ENCODE measurements at regions not wholly inside any gene's neighbourhood (a gene's known extent, or its start where the extent isn't known, plus 50 kb on each side); places are given as distances from the start of the nearest gene placed in this dataset.
"Not testable (repeated sequence)": the region's sequence is repeated elsewhere in the genome, so short reads cannot be mapped to it uniquely, and the experiment has no call there.

- H3K4me3 Mint-ChIP-seq; POLR2A ChIA-PET; H3K36me3 Mint-ChIP-seq (ENCODE audit: low read depth); H3K4me1 Mint-ChIP-seq; DNase-seq; H3K27me3 Mint-ChIP-seq; H3K9me3 Mint-ChIP-seq; H3K27ac Mint-ChIP-seq; CTCF ChIA-PET: not testable (repeated sequence)
These were observed 572.5 kb upstream of the SYT4 start for GRCh38 chr18:43849831-43850230.

DNA sequence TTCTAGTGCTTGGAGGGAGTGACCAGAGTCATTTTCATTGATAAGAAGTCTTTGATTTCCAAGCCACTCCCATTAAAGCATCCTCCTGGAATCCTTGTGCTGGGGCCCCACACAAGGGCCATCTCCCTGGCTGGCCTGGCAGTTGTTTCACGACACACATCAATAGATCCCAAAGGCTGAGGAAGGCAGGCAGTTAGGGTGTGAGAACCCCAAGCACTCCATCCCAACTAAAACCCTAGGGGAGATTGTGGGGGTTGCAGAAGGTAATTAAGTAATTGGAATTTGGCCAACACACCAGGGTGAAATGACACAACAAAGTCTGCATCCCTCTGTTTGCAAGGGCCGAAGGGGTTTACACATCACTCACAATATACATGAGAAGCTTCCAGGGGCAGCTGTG lies 578.1 kb upstream of the SYT4 start:
- Mint-ChIP-seq H3K36me3 (ENCODE audit: low read depth) (no peaks in the 10 kb centered on the region), H3K27ac (no peak overlapping the region), H3K4me1 (no peaks in the 10 kb centered on the region), H3K4me3 (no peak overlapping the region), H3K27me3 (no peaks in the 10 kb centered on the region), H3K9me3 (no peaks in the 10 kb centered on the region)
- no peak for DNase-seq
- CTCF ChIA-PET, result no interaction called here
- POLR2A ChIA-PET, result no interaction called here

DNA sequence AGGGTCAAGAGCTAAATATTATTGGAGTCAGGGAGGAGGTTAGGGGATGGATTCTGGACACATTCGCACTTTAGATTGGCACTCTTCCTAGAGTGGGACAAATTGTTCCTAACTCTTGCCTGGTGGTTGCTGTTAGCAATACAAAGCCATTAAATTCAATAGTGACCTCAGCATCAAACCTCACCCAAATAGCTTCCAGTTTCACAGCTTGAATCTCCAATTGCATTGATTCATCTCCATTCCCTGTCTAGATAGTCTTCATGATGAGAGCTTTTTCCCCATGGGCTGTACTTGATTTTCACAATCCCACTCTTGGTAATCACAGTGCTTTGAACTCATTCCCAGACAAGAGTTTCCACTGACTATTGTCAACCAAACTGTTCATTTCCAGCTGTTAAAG lies 585.9 kb upstream of the SYT4 start:
- ChIA-PET CTCF (no interaction called here), POLR2A (no interaction called here)
- Mint-ChIP-seq H3K9me3 (no peaks in the 10 kb centered on the region), H3K4me3 (no peak overlapping the region), H3K27ac (no peak overlapping the region), H3K36me3 (ENCODE audit: low read depth) (no peaks in the 10 kb centered on the region), H3K4me1 (no peaks in the 10 kb centered on the region), H3K27me3 (no peaks in the 10 kb centered on the region)
- no peak for DNase-seq

- Mint-ChIP-seq H3K27ac (no peak overlapping the region), H3K9me3 (no peaks in the 10 kb centered on the region), H3K4me1 (no peaks in the 10 kb centered on the region), H3K36me3 (ENCODE audit: low read depth) (no peaks in the 10 kb centered on the region), H3K4me3 (no peak overlapping the region), H3K27me3 (no peaks in the 10 kb centered on the region)
- ChIA-PET CTCF (no interaction called here), POLR2A (no interaction called here)
- DNase-seq, result no peak
These were observed 589.4 kb upstream of the SYT4 start for GRCh38 chr18:43866696-43867095.

DNA sequence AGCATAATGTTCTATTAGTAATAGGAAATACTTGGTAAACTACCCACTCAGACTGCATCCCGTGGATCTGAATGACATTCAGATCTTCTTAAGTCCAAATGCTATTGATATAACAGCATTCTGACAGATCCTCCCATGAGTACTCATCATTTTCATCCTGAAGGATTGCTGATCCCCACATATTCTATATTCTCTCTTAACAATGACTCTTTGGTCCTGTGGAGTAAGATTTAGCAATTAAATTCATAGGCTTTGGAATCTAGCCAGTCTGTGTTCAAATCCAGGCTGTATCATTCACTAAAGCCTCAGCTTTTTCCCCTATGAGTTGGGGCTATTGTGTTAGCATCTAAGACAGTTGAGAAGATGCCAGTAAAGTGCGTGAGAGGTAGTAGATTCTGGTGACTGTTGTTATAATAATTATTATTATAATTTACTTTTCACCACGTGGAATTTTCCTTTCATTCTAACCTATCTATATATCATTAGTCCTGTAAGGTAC lies 591.3 kb upstream of the SYT4 start:
- H3K4me1 Mint-ChIP-seq, result no peaks in the 10 kb centered on the region
- no peak overlapping the region for H3K27ac Mint-ChIP-seq
- H3K4me3 Mint-ChIP-seq, result no peak overlapping the region
- H3K27me3 Mint-ChIP-seq, result no peaks in the 10 kb centered on the region
- no peaks in the 10 kb centered on the region for H3K9me3 Mint-ChIP-seq
- ChIA-PET CTCF (no interaction called here), POLR2A (no interaction called here)
- H3K36me3 Mint-ChIP-seq (ENCODE audit: low read depth), result no peaks in the 10 kb centered on the region
- no peak for DNase-seq

DNA sequence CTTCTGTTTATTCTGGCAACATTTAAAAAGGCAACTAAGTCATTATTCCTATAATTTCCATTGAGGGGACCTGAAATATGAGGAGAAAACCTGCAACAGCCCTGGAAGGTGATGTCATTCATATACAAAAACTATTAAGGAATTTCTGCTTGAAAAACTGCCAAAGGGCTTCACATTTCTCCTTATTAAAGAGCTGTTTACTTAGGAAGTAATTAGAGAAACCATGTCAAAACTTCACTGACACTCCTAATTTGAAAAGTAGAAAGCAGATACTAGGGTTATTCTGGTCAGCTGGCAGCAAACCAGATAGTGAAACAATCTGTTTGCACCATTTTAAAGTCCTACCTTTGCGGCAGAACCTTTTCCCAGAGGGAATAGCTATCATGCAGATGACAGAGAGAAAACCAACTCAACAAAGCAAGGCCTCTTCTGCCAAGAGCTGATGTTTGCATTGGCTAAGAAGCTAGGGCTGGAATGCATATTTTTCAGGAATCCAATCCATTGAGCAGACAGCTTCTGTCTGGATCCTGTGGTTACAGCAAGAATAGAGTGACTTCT lies 592.2 kb upstream of the SYT4 start:
- no peaks in the 10 kb centered on the region for H3K36me3 Mint-ChIP-seq (ENCODE audit: low read depth)
- ChIA-PET POLR2A (no interaction called here), CTCF (no interaction called here)
- no peak for DNase-seq
- H3K4me3 Mint-ChIP-seq, result no peak overlapping the region
- no peak overlapping the region for H3K27ac Mint-ChIP-seq
- no peaks in the 10 kb centered on the region for H3K4me1 Mint-ChIP-seq
- no peaks in the 10 kb centered on the region for H3K9me3 Mint-ChIP-seq
- no peaks in the 10 kb centered on the region for H3K27me3 Mint-ChIP-seq

- Mint-ChIP-seq H3K27ac (no peak overlapping the region), H3K4me3 (no peak overlapping the region), H3K4me1 (no peaks in the 10 kb centered on the region), H3K36me3 (ENCODE audit: low read depth) (no peaks in the 10 kb centered on the region), H3K27me3 (no peaks in the 10 kb centered on the region), H3K9me3 (no peaks in the 10 kb centered on the region)
- POLR2A ChIA-PET, result no interaction called here
- CTCF ChIA-PET, result no interaction called here
- no peak for DNase-seq
These were observed 593.3 kb upstream of the SYT4 start for GRCh38 chr18:43870626-43871025.

- ChIA-PET POLR2A (no interaction called here), CTCF (no interaction called here)
- Mint-ChIP-seq H3K4me3 (no peak overlapping the region), H3K4me1 (no peaks in the 10 kb centered on the region), H3K36me3 (ENCODE audit: low read depth) (no peaks in the 10 kb centered on the region), H3K27ac (no peak overlapping the region), H3K27me3 (no peaks in the 10 kb centered on the region), H3K9me3 (no peaks in the 10 kb centered on the region)
- no peak for DNase-seq
These were observed 598.2 kb upstream of the SYT4 start for GRCh38 chr18:43875511-43875910.

- Mint-ChIP-seq H3K27me3 (no peaks in the 10 kb centered on the region), H3K27ac (no peak overlapping the region), H3K4me3 (no peak overlapping the region), H3K36me3 (ENCODE audit: low read depth) (no peaks in the 10 kb centered on the region), H3K9me3 (peaks cover 2% of the 10 kb centered on the region), H3K4me1 (no peaks in the 10 kb centered on the region)
- CTCF ChIA-PET, result no interaction called here
- DNase-seq, result no peak
- POLR2A ChIA-PET, result no interaction called here
These were observed 599.0 kb upstream of the SYT4 start for GRCh38 chr18:43876286-43876685.

- CTCF ChIA-PET, result no interaction called here
- Mint-ChIP-seq H3K4me3 (no peak overlapping the region), H3K27me3 (no peaks in the 10 kb centered on the region), H3K27ac (no peak overlapping the region), H3K9me3 (peaks cover 2% of the 10 kb centered on the region), H3K36me3 (ENCODE audit: low read depth) (no peaks in the 10 kb centered on the region), H3K4me1 (no peaks in the 10 kb centered on the region)
- DNase-seq, result no peak
- POLR2A ChIA-PET, result no interaction called here
These were observed 599.5 kb upstream of the SYT4 start for GRCh38 chr18:43876748-43877147.

DNA sequence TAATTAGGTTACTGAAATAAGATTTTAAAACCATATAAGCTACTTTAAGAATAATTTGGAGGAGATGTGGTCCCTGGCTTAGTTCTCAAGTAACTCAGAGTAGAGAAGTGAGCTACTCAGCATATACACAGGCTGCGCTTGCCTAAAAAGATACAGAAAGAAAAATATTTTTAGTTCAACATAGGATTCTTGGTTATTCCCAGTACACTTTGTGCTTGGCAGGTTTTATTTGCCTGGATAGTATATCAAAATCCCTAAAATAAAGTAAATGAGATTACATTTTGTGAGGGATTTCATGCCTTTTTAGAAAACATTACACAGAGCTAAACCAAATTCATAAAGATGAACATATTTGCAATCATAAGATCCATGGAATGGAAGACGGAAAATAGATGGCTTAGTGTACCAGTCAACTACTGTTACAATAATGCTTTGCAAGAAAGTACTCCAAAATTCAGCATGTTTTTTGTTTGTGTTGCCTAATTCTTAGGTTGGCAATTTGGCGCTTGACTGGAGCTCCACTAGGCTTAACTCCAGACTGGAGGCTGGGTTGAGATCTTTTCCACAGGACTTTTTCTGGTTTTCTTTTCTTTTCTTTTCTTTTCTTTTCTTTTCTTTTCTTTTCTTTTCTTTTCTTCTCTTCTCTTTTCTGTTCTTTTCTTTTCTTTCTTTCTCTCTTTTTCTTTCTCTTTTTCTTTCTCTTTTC lies 600.5 kb upstream of the SYT4 start:
- H3K4me3 Mint-ChIP-seq, result no peak overlapping the region
- H3K27me3 Mint-ChIP-seq, result no peaks in the 10 kb centered on the region
- no peaks in the 10 kb centered on the region for H3K36me3 Mint-ChIP-seq (ENCODE audit: low read depth)
- H3K4me1 Mint-ChIP-seq, result no peaks in the 10 kb centered on the region
- no peak for DNase-seq
- ChIA-PET POLR2A (no interaction called here), CTCF (no interaction called here)
- no peak overlapping the region for H3K27ac Mint-ChIP-seq
- H3K9me3 Mint-ChIP-seq, result peaks cover 2% of the 10 kb centered on the region

DNA sequence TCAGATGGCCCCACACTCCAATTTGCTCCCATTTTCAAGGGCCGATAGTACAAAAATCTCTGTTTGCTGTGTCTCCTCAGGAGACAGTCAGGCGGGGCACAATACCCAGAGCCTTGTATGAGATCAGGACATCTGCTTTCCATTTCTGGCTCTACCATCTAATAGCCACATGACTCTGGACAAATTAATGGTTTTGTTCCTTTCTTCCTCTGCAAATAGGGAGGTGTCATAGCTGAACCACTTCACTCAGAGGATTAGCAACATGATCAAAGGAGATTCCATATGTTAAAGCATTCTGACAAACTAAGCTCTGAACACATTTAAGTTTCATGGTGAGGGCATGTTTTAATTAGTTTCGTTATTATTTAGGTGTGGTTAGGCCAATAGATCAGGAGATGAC lies 602.1 kb upstream of the SYT4 start:
- Mint-ChIP-seq H3K4me1 (no peaks in the 10 kb centered on the region), H3K4me3 (no peak overlapping the region), H3K27me3 (no peaks in the 10 kb centered on the region), H3K9me3 (peaks cover 2% of the 10 kb centered on the region), H3K27ac (no peak overlapping the region), H3K36me3 (ENCODE audit: low read depth) (no peaks in the 10 kb centered on the region)
- ChIA-PET CTCF (no interaction called here), POLR2A (no interaction called here)
- DNase-seq, result no peak

DNA sequence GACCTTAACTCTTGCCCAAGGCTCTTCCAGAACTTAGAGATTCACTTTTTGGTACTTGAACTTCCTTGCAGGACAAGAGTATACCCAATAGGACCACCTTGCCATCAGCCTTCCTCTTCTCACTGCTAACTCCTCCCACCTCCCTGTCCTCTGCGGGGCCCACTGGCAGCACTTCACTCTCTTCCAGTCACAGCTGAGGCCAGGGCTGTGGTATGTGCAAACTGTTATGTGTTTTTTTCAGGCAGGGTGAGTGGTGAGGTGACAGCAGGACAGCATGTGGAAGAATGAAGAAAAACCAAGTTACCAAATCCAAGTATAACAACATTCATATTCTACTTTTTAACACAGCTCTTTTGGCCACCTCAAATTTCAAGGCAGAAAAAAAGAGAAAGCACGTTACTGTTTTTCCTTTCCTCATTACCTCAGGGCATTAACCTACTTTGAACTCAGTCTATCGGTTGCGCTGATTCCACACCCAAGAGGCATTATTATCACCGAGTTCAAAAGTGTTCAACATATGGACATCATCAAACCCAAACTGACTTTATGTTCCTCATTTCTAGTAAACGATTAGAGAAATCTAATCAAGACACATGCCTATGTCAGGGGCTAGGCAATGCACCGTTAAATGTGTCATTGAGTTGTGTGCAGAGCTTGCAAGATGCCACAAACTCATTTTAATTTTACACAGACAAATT lies 605.2 kb upstream of the SYT4 start:
- CTCF ChIA-PET, result no interaction called here
- Mint-ChIP-seq H3K4me3 (no peak overlapping the region), H3K4me1 (no peaks in the 10 kb centered on the region), H3K27me3 (no peaks in the 10 kb centered on the region), H3K27ac (no peak overlapping the region), H3K9me3 (peaks cover 2% of the 10 kb centered on the region), H3K36me3 (ENCODE audit: low read depth) (no peaks in the 10 kb centered on the region)
- POLR2A ChIA-PET, result no interaction called here
- DNase-seq, result no peak

GRCh38 chr18:43883886-43884285 lies 606.6 kb upstream of the SYT4 start:
- H3K27ac Mint-ChIP-seq, result no peak overlapping the region
- no peaks in the 10 kb centered on the region for H3K4me1 Mint-ChIP-seq
- CTCF ChIA-PET, result no interaction called here

More at GRCh38 chr18:43883886-43884285, 606.6 kb upstream of the SYT4 start:
- no peak for DNase-seq
- Mint-ChIP-seq H3K36me3 (ENCODE audit: low read depth) (no peaks in the 10 kb centered on the region), H3K9me3 (peaks cover 2% of the 10 kb centered on the region), H3K4me3 (no peak overlapping the region), H3K27me3 (no peaks in the 10 kb centered on the region)
- POLR2A ChIA-PET, result no interaction called here
